ENCODE measurements at regions not wholly inside any gene's neighbourhood (a gene's known extent, or its start where the extent isn't known, plus 50 kb on each side); places are given as distances from the start of the nearest gene placed in this dataset.

GRCh38 chr13:59442944-59443486 lies 720.7 kb downstream of the DIAPH3 start:
- DNase-seq (ENCODE audit: low read depth in 1 of 2, low spot score in 1 of 2): no peak
- no peak for TF ChIP-seq SPI1 (IDR thresholded peaks at IDR 0.05; ENCODE audit: borderline replicate concordance, low read depth)
- TF ChIP-seq, protein P1, sequence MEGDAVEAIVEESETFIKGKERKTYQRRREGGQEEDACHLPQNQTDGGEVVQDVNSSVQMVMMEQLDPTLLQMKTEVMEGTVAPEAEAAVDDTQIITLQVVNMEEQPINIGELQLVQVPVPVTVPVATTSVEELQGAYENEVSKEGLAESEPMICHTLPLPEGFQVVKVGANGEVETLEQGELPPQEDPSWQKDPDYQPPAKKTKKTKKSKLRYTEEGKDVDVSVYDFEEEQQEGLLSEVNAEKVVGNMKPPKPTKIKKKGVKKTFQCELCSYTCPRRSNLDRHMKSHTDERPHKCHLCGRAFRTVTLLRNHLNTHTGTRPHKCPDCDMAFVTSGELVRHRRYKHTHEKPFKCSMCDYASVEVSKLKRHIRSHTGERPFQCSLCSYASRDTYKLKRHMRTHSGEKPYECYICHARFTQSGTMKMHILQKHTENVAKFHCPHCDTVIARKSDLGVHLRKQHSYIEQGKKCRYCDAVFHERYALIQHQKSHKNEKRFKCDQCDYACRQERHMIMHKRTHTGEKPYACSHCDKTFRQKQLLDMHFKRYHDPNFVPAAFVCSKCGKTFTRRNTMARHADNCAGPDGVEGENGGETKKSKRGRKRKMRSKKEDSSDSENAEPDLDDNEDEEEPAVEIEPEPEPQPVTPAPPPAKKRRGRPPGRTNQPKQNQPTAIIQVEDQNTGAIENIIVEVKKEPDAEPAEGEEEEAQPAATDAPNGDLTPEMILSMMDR (IDR thresholded peaks at IDR 0.05; ENCODE audit: insufficient read depth, low read length): no peak
- TF ChIP-seq GABPA (IDR thresholded peaks at IDR 0.05; ENCODE audit: low read depth): no peak
- TF ChIP-seq, protein P2, sequence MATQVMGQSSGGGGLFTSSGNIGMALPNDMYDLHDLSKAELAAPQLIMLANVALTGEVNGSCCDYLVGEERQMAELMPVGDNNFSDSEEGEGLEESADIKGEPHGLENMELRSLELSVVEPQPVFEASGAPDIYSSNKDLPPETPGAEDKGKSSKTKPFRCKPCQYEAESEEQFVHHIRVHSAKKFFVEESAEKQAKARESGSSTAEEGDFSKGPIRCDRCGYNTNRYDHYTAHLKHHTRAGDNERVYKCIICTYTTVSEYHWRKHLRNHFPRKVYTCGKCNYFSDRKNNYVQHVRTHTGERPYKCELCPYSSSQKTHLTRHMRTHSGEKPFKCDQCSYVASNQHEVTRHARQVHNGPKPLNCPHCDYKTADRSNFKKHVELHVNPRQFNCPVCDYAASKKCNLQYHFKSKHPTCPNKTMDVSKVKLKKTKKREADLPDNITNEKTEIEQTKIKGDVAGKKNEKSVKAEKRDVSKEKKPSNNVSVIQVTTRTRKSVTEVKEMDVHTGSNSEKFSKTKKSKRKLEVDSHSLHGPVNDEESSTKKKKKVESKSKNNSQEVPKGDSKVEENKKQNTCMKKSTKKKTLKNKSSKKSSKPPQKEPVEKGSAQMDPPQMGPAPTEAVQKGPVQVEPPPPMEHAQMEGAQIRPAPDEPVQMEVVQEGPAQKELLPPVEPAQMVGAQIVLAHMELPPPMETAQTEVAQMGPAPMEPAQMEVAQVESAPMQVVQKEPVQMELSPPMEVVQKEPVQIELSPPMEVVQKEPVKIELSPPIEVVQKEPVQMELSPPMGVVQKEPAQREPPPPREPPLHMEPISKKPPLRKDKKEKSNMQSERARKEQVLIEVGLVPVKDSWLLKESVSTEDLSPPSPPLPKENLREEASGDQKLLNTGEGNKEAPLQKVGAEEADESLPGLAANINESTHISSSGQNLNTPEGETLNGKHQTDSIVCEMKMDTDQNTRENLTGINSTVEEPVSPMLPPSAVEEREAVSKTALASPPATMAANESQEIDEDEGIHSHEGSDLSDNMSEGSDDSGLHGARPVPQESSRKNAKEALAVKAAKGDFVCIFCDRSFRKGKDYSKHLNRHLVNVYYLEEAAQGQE (IDR thresholded peaks at IDR 0.05; ENCODE audit: insufficient replicate concordance, low read depth): no peak
- TF ChIP-seq POLR2AphosphoS5 (IDR thresholded peaks at IDR 0.05; ENCODE audit: low read depth): no peak
- no peak overlapping the region for H3K4me3 ChIP-seq (replicated peaks; ENCODE audit: insufficient read depth, low read length)

DNA sequence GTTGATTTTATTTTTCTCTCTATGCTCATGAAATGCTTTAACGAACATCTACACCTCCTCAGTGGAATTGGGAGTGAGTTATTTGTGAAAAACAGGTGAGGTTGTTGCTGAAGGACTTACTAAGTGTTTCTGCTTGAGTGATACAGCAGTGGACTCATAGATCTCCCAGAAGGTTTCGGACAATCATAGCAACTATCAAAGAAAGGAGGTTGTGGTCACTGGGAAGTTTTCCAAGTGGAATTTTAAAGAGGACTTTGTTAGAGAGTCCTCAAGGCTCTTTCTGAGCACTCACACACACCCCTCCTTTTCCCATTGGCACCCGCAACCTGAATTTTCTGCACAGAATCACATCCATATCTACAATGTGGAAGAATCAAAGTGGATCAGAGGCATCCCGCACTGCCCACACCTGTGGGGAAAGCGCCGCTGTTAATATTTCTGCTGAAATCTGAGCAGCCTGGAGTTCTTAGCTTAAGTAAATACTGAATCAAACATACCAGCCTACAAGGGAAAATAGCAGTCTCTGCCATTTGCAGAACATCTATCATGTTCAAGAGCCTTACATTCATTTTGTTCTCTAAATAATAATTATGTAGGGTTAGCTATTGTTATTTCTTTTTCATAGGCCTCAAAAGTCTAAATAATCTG lies 719.4 kb downstream of the DIAPH3 start:
- DNase-seq (ENCODE audit: low read depth in 1 of 2, low spot score in 1 of 2): no peak
- Histone ChIP-seq H3K27me3 (ENCODE audit: insufficient read depth, poor library complexity, severe bottlenecking) (peaks cover 8% of the 10 kb centered on the region), H3K27ac (replicated peaks) (no peak overlapping the region), H3K4me3 (replicated peaks; ENCODE audit: insufficient read depth, low read length) (no peak overlapping the region)
- no peak for TF ChIP-seq POLR2AphosphoS5 (IDR thresholded peaks at IDR 0.05; ENCODE audit: low read depth)
- TF ChIP-seq GABPA (IDR thresholded peaks at IDR 0.05; ENCODE audit: low read depth): no peak

More at GRCh38 chr13:59442944-59443486, 720.7 kb downstream of the DIAPH3 start:
- H3K27me3 ChIP-seq (ENCODE audit: insufficient read depth, poor library complexity, severe bottlenecking): peaks cover 8% of the 10 kb centered on the region
- H3K27ac ChIP-seq (replicated peaks): no peak overlapping the region

GRCh38 chr13:59445812-59446211 lies 717.9 kb downstream of the DIAPH3 start:
- TF ChIP-seq SPI1 (IDR thresholded peaks at IDR 0.05; ENCODE audit: borderline replicate concordance, low read depth) (no peak), POLR2AphosphoS5 (IDR thresholded peaks at IDR 0.05; ENCODE audit: low read depth) (no peak), GABPA (IDR thresholded peaks at IDR 0.05; ENCODE audit: low read depth) (no peak)
- TF ChIP-seq, protein P2 (IDR thresholded peaks at IDR 0.05; ENCODE audit: insufficient replicate concordance, low read depth): no peak
- TF ChIP-seq, protein P1 (IDR thresholded peaks at IDR 0.05; ENCODE audit: insufficient read depth, low read length): no peak
- Histone ChIP-seq H3K27me3 (ENCODE audit: insufficient read depth, poor library complexity, severe bottlenecking) (peaks cover 8% of the 10 kb centered on the region), H3K27ac (replicated peaks) (no peak overlapping the region), H3K4me3 (replicated peaks; ENCODE audit: insufficient read depth, low read length) (no peak overlapping the region)
- no peak for DNase-seq (ENCODE audit: low read depth in 1 of 2, low spot score in 1 of 2)

DNA sequence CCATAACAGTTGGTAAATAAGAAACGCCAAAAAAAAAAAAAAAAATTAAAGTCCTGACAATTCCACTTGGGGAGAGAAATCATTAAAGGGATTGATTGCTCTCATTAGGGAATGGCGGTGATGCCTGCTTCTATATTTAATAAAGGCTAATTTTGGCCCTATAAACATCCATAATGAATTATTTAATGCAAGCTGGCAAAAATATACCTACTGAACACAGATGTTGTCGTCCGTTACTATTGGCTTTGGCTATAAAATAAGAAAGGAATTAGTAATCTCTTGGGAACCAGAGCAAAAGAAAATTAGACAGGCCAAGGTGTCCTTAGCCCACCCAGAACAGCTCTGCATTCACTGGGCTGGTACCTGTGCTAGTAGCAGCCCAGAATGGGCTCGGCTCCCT lies 717.3 kb downstream of the DIAPH3 start:
- Histone ChIP-seq H3K27ac (replicated peaks) (no peak overlapping the region), H3K4me3 (replicated peaks; ENCODE audit: insufficient read depth, low read length) (no peak overlapping the region), H3K27me3 (ENCODE audit: insufficient read depth, poor library complexity, severe bottlenecking) (peaks cover 8% of the 10 kb centered on the region)
- TF ChIP-seq, protein P2 (IDR thresholded peaks at IDR 0.05; ENCODE audit: insufficient replicate concordance, low read depth): no peak
- TF ChIP-seq POLR2AphosphoS5 (IDR thresholded peaks at IDR 0.05; ENCODE audit: low read depth) (no peak), GABPA (IDR thresholded peaks at IDR 0.05; ENCODE audit: low read depth) (no peak), SPI1 (IDR thresholded peaks at IDR 0.05; ENCODE audit: borderline replicate concordance, low read depth) (no peak)
- TF ChIP-seq, protein P1 (IDR thresholded peaks at IDR 0.05; ENCODE audit: insufficient read depth, low read length): no peak
- no peak for DNase-seq (ENCODE audit: low read depth in 1 of 2, low spot score in 1 of 2)

All from HL-60 (cell line).